Rectal smooth muscle tissue (tissue), 1 donor: ENCODE measurements at regions not wholly inside any gene's neighbourhood (a gene's known extent, or its start where the extent isn't known, plus 50 kb on each side); places are given as distances from the start of the nearest gene placed in this dataset.
"Not testable (repeated sequence)": the region's sequence is repeated elsewhere in the genome, so short reads cannot be mapped to it uniquely, and the experiment has no call there.

ENCODE experiments used
- H3K27ac ChIP-seq: one replicate; pipeline ENCODE4 v1.7.0; 2013; ENCODE audit warnings: low read depth, low read length, inconsistent platforms
- H3K27me3 ChIP-seq: one replicate; pipeline ENCODE4 v1.7.0; 2013; ENCODE audit warnings: low read length; ENCODE audit not compliant: control insufficient read depth, insufficient read depth
- H3K36me3 ChIP-seq: one replicate; pipeline ENCODE4 v1.7.0; 2013; ENCODE audit warnings: low read length; ENCODE audit not compliant: control insufficient read depth, insufficient read depth
- H3K4me1 ChIP-seq: one replicate; pipeline ENCODE4 v1.7.0; 2013; ENCODE audit warnings: low read length; ENCODE audit not compliant: control insufficient read depth, insufficient read depth
- H3K4me3 ChIP-seq: one replicate; pipeline ENCODE4 v1.7.0; 2013; ENCODE audit warnings: low read length
- H3K9ac ChIP-seq: one replicate; pipeline ENCODE4 v1.7.0; 2013; ENCODE audit warnings: low read length

GRCh38 chr16:31975826-31976419 lies 102.3 kb downstream of the ZNF267 start:
- not testable (repeated sequence) for H3K9ac ChIP-seq, H3K4me1 ChIP-seq, H3K36me3 ChIP-seq, H3K27ac ChIP-seq, H3K27me3 ChIP-seq, H3K4me3 ChIP-seq

GRCh38 chr16:31978463-31978862 lies 104.9 kb downstream of the ZNF267 start:
- not testable (repeated sequence) for H3K27ac ChIP-seq, H3K4me3 ChIP-seq, H3K27me3 ChIP-seq, H3K9ac ChIP-seq, H3K36me3 ChIP-seq, H3K4me1 ChIP-seq

GRCh38 chr16:31981739-31982138 lies 108.1 kb downstream of the ZNF267 start:
- not testable (repeated sequence) for H3K27me3 ChIP-seq, H3K4me1 ChIP-seq, H3K9ac ChIP-seq, H3K27ac ChIP-seq, H3K4me3 ChIP-seq, H3K36me3 ChIP-seq

- H3K27me3 ChIP-seq, H3K27ac ChIP-seq, H3K4me3 ChIP-seq: not testable (repeated sequence)
Measured at GRCh38 chr16:31982986-31983385, 109.4 kb downstream of the ZNF267 start.

GRCh38 chr16:31983666-31984065 lies 110.1 kb downstream of the ZNF267 start:
- not testable (repeated sequence) for H3K4me3 ChIP-seq, H3K36me3 ChIP-seq, H3K27me3 ChIP-seq, H3K4me1 ChIP-seq, H3K27ac ChIP-seq, H3K9ac ChIP-seq

More at GRCh38 chr16:31982986-31983385, 109.4 kb downstream of the ZNF267 start:
- not testable (repeated sequence) for H3K4me1 ChIP-seq, H3K36me3 ChIP-seq, H3K9ac ChIP-seq

GRCh38 chr16:31986895-31987294 lies 113.3 kb downstream of the ZNF267 start:
- not testable (repeated sequence) for H3K4me1 ChIP-seq, H3K9ac ChIP-seq, H3K27ac ChIP-seq, H3K36me3 ChIP-seq, H3K4me3 ChIP-seq, H3K27me3 ChIP-seq

- not testable (repeated sequence) for H3K9ac ChIP-seq
Measured at GRCh38 chr16:31988595-31989581, 115.3 kb downstream of the ZNF267 start.

GRCh38 chr16:31990261-31990660 lies 116.7 kb downstream of the ZNF267 start:
- not testable (repeated sequence) for H3K9ac ChIP-seq, H3K27ac ChIP-seq, H3K4me3 ChIP-seq, H3K27me3 ChIP-seq, H3K4me1 ChIP-seq, H3K36me3 ChIP-seq

More at GRCh38 chr16:31988595-31989581, 115.3 kb downstream of the ZNF267 start:
- not testable (repeated sequence) for H3K4me1 ChIP-seq, H3K27me3 ChIP-seq, H3K4me3 ChIP-seq, H3K27ac ChIP-seq, H3K36me3 ChIP-seq

- not testable (repeated sequence) for H3K36me3 ChIP-seq, H3K27me3 ChIP-seq, H3K9ac ChIP-seq, H3K4me3 ChIP-seq, H3K27ac ChIP-seq, H3K4me1 ChIP-seq
Measured at GRCh38 chr16:31990980-31991379, 117.4 kb downstream of the ZNF267 start.

GRCh38 chr16:31996325-31996724 lies 122.7 kb downstream of the ZNF267 start:
- H3K27ac ChIP-seq, H3K36me3 ChIP-seq, H3K4me3 ChIP-seq, H3K27me3 ChIP-seq, H3K9ac ChIP-seq, H3K4me1 ChIP-seq: not testable (repeated sequence)

GRCh38 chr16:32002496-32002895 lies 128.9 kb downstream of the ZNF267 start:
- H3K4me1 ChIP-seq, H3K36me3 ChIP-seq, H3K27me3 ChIP-seq, H3K27ac ChIP-seq, H3K9ac ChIP-seq, H3K4me3 ChIP-seq: not testable (repeated sequence)

- not testable (repeated sequence) for H3K4me1 ChIP-seq, H3K9ac ChIP-seq, H3K27ac ChIP-seq, H3K4me3 ChIP-seq, H3K36me3 ChIP-seq, H3K27me3 ChIP-seq
Measured at GRCh38 chr16:32003819-32004218, 130.2 kb downstream of the ZNF267 start.
